PC-9 (cell line): ENCODE measurements at regions not wholly inside any gene's neighbourhood (a gene's known extent, or its start where the extent isn't known, plus 50 kb on each side); places are given as distances from the start of the nearest gene placed in this dataset.
A peak's percentile ranks its signal among the peaks of the same experiment; 100 is the strongest.
"Not testable (repeated sequence)": the region's sequence is repeated elsewhere in the genome, so short reads cannot be mapped to it uniquely, and the experiment has no call there.

ENCODE experiments used
- BruUV-seq: library from RNA; stranded (reverse); fragments of 400-500 nt; replicated peaks from 2 replicates; lab custom pipeline; 2021; lab: Mats Ljungman, UMichigan
- CTCF ChIA-PET: fragments of 300-600 bp; sonication (Branson Sonifier 250); formaldehyde crosslinking; loops from one replicate; lab custom pipeline; 2022; ENCODE audit warnings: antibody characterized with exemption; lab: Charles Lee
- POLR2A ChIA-PET: fragments of 300-600 bp; sonication (Branson Sonifier 250); formaldehyde crosslinking; loops from one replicate; lab custom pipeline; 2022; ENCODE audit warnings: antibody characterized with exemption; ENCODE audit not compliant: unreplicated experiment; lab: Charles Lee
- DNase-seq, 2 experiments: peaks; one replicate each; pipeline versions ENCODE4 v3.0.0 to v3.0.0-alpha.2; 2015 to 2022; ENCODE audit warnings: mixed read lengths in 1 of 2
- H2AFZ ChIP-seq: fragments of 200-600 bp; sonication (generic); 2 replicates; pipeline ENCODE4 v1.8.1; 2017; ENCODE audit warnings: antibody characterized with exemption
- H3F3A ChIP-seq: fragments of 200-600 bp; sonication (generic); 2 replicates; pipeline ENCODE4 v1.8.1; 2017; ENCODE audit warnings: antibody characterized with exemption, mild to moderate bottlenecking, low read depth; ENCODE audit not compliant: insufficient read depth
- H3K27ac ChIP-seq: fragments of 200-600 bp; sonication (generic); 2 replicates; pipeline ENCODE4 v1.6.1; 2016; ENCODE audit warnings: mixed run types
- H3K27me3 ChIP-seq: fragments of 200-600 bp; sonication (generic); 2 replicates; pipeline ENCODE4 v1.6.1; 2016; ENCODE audit warnings: low read depth, mixed run types; ENCODE audit not compliant: insufficient read depth
- H3K36me3 ChIP-seq: fragments of 200-600 bp; sonication (generic); 2 replicates; pipeline ENCODE4 v1.6.1; 2016; ENCODE audit warnings: low read depth, mixed run types
- H3K4me1 ChIP-seq: fragments of 200-600 bp; sonication (generic); replicated peaks from 2 replicates; pipeline ENCODE4 v1.6.1; 2016; ENCODE audit warnings: mixed run types; ENCODE audit not compliant: insufficient read depth
- H3K4me2 ChIP-seq: fragments of 200-600 bp; sonication (generic); 2 replicates; pipeline ENCODE4 v1.6.1; 2017; ENCODE audit warnings: mixed run types
- H3K4me3 ChIP-seq: fragments of 200-600 bp; sonication (generic); 2 replicates; pipeline ENCODE4 v1.6.1; 2016; ENCODE audit warnings: mixed run types
- H3K79me2 ChIP-seq: fragments of 200-600 bp; sonication (generic); 2 replicates; pipeline ENCODE4 v1.6.1; 2017; ENCODE audit warnings: low read depth, mixed run types
- H3K9me2 ChIP-seq: fragments of 200-600 bp; sonication (generic); 2 replicates; pipeline ENCODE4 v1.8.1; 2017; ENCODE audit warnings: mild to moderate bottlenecking; ENCODE audit not compliant: insufficient read depth
- H3K9me3 ChIP-seq: fragments of 200-600 bp; sonication (generic); 2 replicates; pipeline ENCODE4 v1.8.1; 2016; ENCODE audit warnings: low read depth; ENCODE audit not compliant: insufficient read depth
- H4K20me1 ChIP-seq: fragments of 200-600 bp; sonication (generic); 2 replicates; pipeline ENCODE4 v1.8.1; 2017; ENCODE audit not compliant: insufficient read depth
- intact Hi-C: fragments of 100-400 bp; cut with micrococcal nuclease; formaldehyde crosslinking; loops from one replicate; pipeline ENCODE4 v1.10.0; 2022; ENCODE audit not compliant: unreplicated experiment

GRCh38 chr15:77930907-77931306 lies 146.6 kb downstream of the TBC1D2B start:
- H3K27ac ChIP-seq, H3K36me3 ChIP-seq, H3K79me2 ChIP-seq, DNase-seq, H3K4me3 ChIP-seq, H2AFZ ChIP-seq, H3K27me3 ChIP-seq, H3K4me1 ChIP-seq, H4K20me1 ChIP-seq, H3K9me2 ChIP-seq, H3K9me3 ChIP-seq, intact Hi-C loops, H3K4me2 ChIP-seq, CTCF ChIA-PET, BruUV-seq, POLR2A ChIA-PET, H3F3A ChIP-seq: not testable (repeated sequence)

DNA sequence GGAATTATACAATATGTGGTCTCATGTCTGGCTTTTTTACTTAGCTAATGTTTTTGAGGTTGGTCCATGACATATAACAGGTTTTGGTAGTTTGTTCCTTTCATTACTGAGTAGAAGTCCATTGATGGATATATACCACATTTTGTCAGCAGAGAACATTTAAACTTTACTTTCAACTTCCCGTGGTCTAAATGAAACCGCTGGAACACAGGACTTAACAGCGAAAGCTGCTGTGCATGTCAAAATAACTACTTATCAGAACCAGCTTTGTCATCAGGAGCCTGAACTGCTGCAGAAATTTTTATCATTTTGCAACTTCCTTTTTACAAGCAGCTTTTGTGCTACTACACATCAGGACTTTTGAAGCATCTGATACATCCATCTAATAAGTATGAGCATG lies 147.0 kb downstream of the TBC1D2B start:
- BruUV-seq, CTCF ChIA-PET, H3K4me1 ChIP-seq: not testable (repeated sequence)

GRCh38 chr15:77926789-77927188 lies 150.7 kb downstream of the TBC1D2B start:
- BruUV-seq, H3K4me1 ChIP-seq, H3F3A ChIP-seq, H3K4me2 ChIP-seq, H3K9me2 ChIP-seq, CTCF ChIA-PET, H2AFZ ChIP-seq, POLR2A ChIA-PET, intact Hi-C loops, H3K27ac ChIP-seq, H3K4me3 ChIP-seq, H3K36me3 ChIP-seq, H3K79me2 ChIP-seq, H4K20me1 ChIP-seq, H3K27me3 ChIP-seq, H3K9me3 ChIP-seq: not testable (repeated sequence)
- peak in 1 of 2 experiments; percentile 48 for DNase-seq

More for the DNA sequence above, 147.0 kb downstream of the TBC1D2B start:
- intact Hi-C loops, H3K27ac ChIP-seq, H3F3A ChIP-seq, H2AFZ ChIP-seq, H4K20me1 ChIP-seq, H3K27me3 ChIP-seq, DNase-seq, H3K9me3 ChIP-seq, H3K4me2 ChIP-seq, H3K79me2 ChIP-seq, H3K4me3 ChIP-seq, H3K36me3 ChIP-seq, H3K9me2 ChIP-seq: not testable (repeated sequence)
- POLR2A ChIA-PET, result interaction anchor here (0.7 kb wide), 1 partner anchor 341 kb away, joined by 3 read pairs; no protein-coding TSS in a partner anchor

GRCh38 chr15:77926296-77926695 lies 151.2 kb downstream of the TBC1D2B start:
- H3K79me2 ChIP-seq, H3K36me3 ChIP-seq, H3F3A ChIP-seq, H4K20me1 ChIP-seq, CTCF ChIA-PET, H3K27me3 ChIP-seq, DNase-seq, H3K4me1 ChIP-seq, H2AFZ ChIP-seq, intact Hi-C loops, H3K27ac ChIP-seq, H3K4me2 ChIP-seq, BruUV-seq, POLR2A ChIA-PET, H3K9me2 ChIP-seq, H3K9me3 ChIP-seq, H3K4me3 ChIP-seq: not testable (repeated sequence)

DNA sequence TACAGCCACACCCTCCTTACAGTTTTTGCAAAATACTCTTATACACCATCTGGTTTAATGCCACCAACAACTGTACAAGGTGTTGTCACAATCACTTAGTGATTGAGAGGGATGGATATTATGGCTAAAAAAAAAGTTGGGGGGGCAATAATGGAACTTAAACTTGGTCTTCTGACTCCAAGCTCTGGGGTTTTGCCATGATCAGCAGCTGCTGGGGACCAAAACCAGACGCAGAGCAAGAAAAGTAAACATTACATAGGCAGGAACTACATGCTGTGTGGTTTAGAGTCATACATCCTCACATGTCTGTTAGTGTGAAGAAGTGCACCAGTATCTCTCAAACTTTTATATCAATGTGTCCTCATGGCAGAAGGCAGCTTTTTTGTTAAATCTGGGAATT lies 152.4 kb downstream of the TBC1D2B start:
- intact Hi-C loops, H3K9me2 ChIP-seq, H3K9me3 ChIP-seq, CTCF ChIA-PET, BruUV-seq, H3K27ac ChIP-seq, POLR2A ChIA-PET, H3K79me2 ChIP-seq, H4K20me1 ChIP-seq, DNase-seq, H3K4me3 ChIP-seq, H3K4me1 ChIP-seq, H3K27me3 ChIP-seq, H3F3A ChIP-seq, H3K4me2 ChIP-seq, H3K36me3 ChIP-seq, H2AFZ ChIP-seq: not testable (repeated sequence)
